Right lobe of liver (tissue), 6 donors: ENCODE measurements at regions not wholly inside any gene's neighbourhood (a gene's known extent, or its start where the extent isn't known, plus 50 kb on each side); places are given as distances from the start of the nearest gene placed in this dataset.

Source experiments
- ATAC-seq, 4 donors: fragments of 200-7000 bp; cut with Tn5 transposase; one replicate each; pipeline ENCODE4 v1.9.1; 2020; ENCODE audit warnings: mild to moderate bottlenecking in 4 of 4, moderate library complexity in 4 of 4
- DNase-seq, 3 donors: peaks; one replicate each; pipeline ENCODE4 v3.0.0-alpha.2; 2020
- H3K27ac ChIP-seq, 3 donors: fragments of 200-600 bp; one replicate each; pipeline ENCODE4 v1.8.0; 2022
- H3K27me3 ChIP-seq, 2 donors: fragments of 200-600 bp; one replicate each; pipeline ENCODE4 v1.8.0; 2022
- H3K36me3 ChIP-seq, 4 donors: fragments of 200-600 bp; sonication (generic) in 1 of 4; one replicate each; pipeline versions ENCODE4 v1.5.1 to v1.8.0; 2017 to 2022; ENCODE audit warnings: control low read depth in 1 of 4
- H3K4me1 ChIP-seq, 4 donors: fragments of 200-600 bp; sonication (generic) in 1 of 4; one replicate each; pipeline versions ENCODE4 v1.5.1 to v1.8.0; 2017 to 2022; ENCODE audit warnings: control low read depth in 1 of 4
- H3K4me3 ChIP-seq, 3 donors: fragments of 200-600 bp; one replicate each; pipeline ENCODE4 v1.8.0; 2022
- H3K9me3 ChIP-seq, 4 donors: fragments of 200-600 bp; sonication (generic) in 1 of 4; one replicate each; pipeline versions ENCODE4 v1.5.1 to v1.8.0; 2017 to 2022; ENCODE audit warnings: control low read depth in 1 of 4
- POLR2A ChIP-seq: fragments of 450-650 bp; IDR thresholded peaks from one replicate; pipeline ENCODE4 v1.6.1; 2017; ENCODE audit warnings: antibody characterized with exemption, mild to moderate bottlenecking
- WGBS: methylation state at CpG from one replicate; pipeline ENCODE4 v1.1.6; 2018; ENCODE audit warnings: low coverage, low lambda C conversion rate; ENCODE audit not compliant: insufficient coverage; ENCODE audit errors: missing lambda C conversion rate; 5-methylcytosine and 5-hydroxymethylcytosine counted together
- intact Hi-C, 2 donors: fragments of 100-400 bp; cut with DNase I; formaldehyde crosslinking; loops; one replicate each; pipeline versions ENCODE4 v1.11.2 to v1.14.1; 2022
- TF ChIP-seq, protein P1 (sequence below), 4 donors: fragments of 200-600 bp in 3 of 4; fragments of 450-650 bp in 1 of 4; IDR thresholded peaks; one replicate each; pipeline versions ENCODE4 v1.5.1 to v1.8.0; 2016 to 2022; ENCODE audit warnings: antibody characterized with exemption in 4 of 4, mild to moderate bottlenecking in 2 of 4
- donor health status: DM: no; HTN: yes; CAD: no.
- donor health status: DM: no; HTN: no; CAD: no.
- donor health status: DM: no; HTN: no; CAD: no.
- donor health status: DM: no; HTN: yes; CAD: no.
- donor health status: DM: no; HTN: yes; CAD: no.

DNA sequence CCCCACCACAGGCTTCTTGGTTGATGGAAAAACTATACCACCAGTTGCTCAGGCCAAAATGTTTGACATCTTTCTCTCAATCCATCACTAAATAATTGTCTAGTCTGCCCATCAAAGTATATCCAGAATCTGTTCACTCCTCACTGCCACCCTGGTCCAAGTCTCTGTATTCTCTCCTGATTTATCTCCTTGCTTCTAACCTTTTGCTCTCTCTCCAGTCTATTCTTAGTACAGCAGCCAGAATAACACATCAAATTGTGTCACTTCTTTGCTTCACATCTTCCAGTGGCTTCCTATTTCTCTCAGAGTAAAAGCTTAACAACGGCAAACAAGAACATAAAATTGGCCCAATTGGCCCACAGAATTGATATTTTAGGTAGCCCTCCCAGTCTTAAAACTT, 272.8 kb downstream of the IPO8 start:
- Histone ChIP-seq H3K9me3 (no peaks in the 10 kb centered on the region), H3K27ac (no peak overlapping the region), H3K4me3 (no peak overlapping the region), H3K36me3 (no peaks in the 10 kb centered on the region), H3K4me1 (peaks cover 0 to 12% (median 6%) of the 10 kb centered on the region in 4 donors), H3K27me3 (no peaks in the 10 kb centered on the region)
- intact Hi-C loops, result no loop called here
- DNase-seq, result no peak
- no peak for ATAC-seq
- no peak for TF ChIP-seq POLR2A
- TF ChIP-seq, protein P1, sequence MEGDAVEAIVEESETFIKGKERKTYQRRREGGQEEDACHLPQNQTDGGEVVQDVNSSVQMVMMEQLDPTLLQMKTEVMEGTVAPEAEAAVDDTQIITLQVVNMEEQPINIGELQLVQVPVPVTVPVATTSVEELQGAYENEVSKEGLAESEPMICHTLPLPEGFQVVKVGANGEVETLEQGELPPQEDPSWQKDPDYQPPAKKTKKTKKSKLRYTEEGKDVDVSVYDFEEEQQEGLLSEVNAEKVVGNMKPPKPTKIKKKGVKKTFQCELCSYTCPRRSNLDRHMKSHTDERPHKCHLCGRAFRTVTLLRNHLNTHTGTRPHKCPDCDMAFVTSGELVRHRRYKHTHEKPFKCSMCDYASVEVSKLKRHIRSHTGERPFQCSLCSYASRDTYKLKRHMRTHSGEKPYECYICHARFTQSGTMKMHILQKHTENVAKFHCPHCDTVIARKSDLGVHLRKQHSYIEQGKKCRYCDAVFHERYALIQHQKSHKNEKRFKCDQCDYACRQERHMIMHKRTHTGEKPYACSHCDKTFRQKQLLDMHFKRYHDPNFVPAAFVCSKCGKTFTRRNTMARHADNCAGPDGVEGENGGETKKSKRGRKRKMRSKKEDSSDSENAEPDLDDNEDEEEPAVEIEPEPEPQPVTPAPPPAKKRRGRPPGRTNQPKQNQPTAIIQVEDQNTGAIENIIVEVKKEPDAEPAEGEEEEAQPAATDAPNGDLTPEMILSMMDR (IDR thresholded peaks at IDR 0.05), result no peak
- WGBS, result 70% methylated on average over 1 of the region's 1 CpG

- DNase-seq (no peak), ATAC-seq (no peak)
- Histone ChIP-seq H3K4me3 (no peak overlapping the region), H3K27ac (no peak overlapping the region), H3K36me3 (no peaks in the 10 kb centered on the region), H3K9me3 (no peaks in the 10 kb centered on the region), H3K27me3 (no peaks in the 10 kb centered on the region), H3K4me1 (no peaks in the 10 kb centered on the region)
- TF ChIP-seq, protein P1 (IDR thresholded peaks at IDR 0.05), result no peak
- 79% methylated on average over 3 of the region's 3 CpGs for WGBS
- intact Hi-C loops, result no loop called here
Measured at GRCh38 chr12:30420561-30420960, 275.1 kb downstream of the IPO8 start.

GRCh38 chr12:30417697-30418231, 277.9 kb downstream of the IPO8 start:
- intact Hi-C loops, result no loop called here
- WGBS, result 75% methylated on average over 1 of the region's 5 CpGs
- H3K4me3 ChIP-seq, result no peak overlapping the region
- H3K27ac ChIP-seq, result no peak overlapping the region
- no peak for DNase-seq
- TF ChIP-seq, protein P1 (IDR thresholded peaks at IDR 0.05), result no peak
- TF ChIP-seq POLR2A, result no peak
- no peaks in the 10 kb centered on the region for H3K36me3 ChIP-seq
- H3K9me3 ChIP-seq, result no peaks in the 10 kb centered on the region
- H3K4me1 ChIP-seq, result no peaks in the 10 kb centered on the region
- no peaks in the 10 kb centered on the region for H3K27me3 ChIP-seq
- no peak for ATAC-seq

GRCh38 chr12:30416631-30417030, 279.0 kb downstream of the IPO8 start:
- no peak for ATAC-seq

GRCh38 chr12:30415777-30416176, 279.9 kb downstream of the IPO8 start:
- WGBS, result 72% methylated on average over 4 of the region's 4 CpGs
- DNase-seq (no peak), ATAC-seq (no peak)
- Histone ChIP-seq H3K4me1 (no peaks in the 10 kb centered on the region), H3K9me3 (no peaks in the 10 kb centered on the region), H3K27me3 (no peaks in the 10 kb centered on the region), H3K4me3 (no peak overlapping the region), H3K27ac (no peak overlapping the region), H3K36me3 (no peaks in the 10 kb centered on the region)
- no peak for TF ChIP-seq POLR2A
- TF ChIP-seq, protein P1 (IDR thresholded peaks at IDR 0.05), result no peak
- intact Hi-C loops, result no loop called here

More at GRCh38 chr12:30416631-30417030, 279.0 kb downstream of the IPO8 start:
- Histone ChIP-seq H3K36me3 (no peaks in the 10 kb centered on the region), H3K9me3 (no peaks in the 10 kb centered on the region), H3K4me1 (no peaks in the 10 kb centered on the region), H3K4me3 (no peak overlapping the region), H3K27ac (no peak overlapping the region), H3K27me3 (no peaks in the 10 kb centered on the region)
- DNase-seq, result no peak
- TF ChIP-seq POLR2A, result no peak
- intact Hi-C loops, result no loop called here
- WGBS, result 77% methylated on average over 3 of the region's 3 CpGs
